GM12875 (cell line): ENCODE measurements at regions not wholly inside any gene's neighbourhood (a gene's known extent, or its start where the extent isn't known, plus 50 kb on each side); places are given as distances from the start of the nearest gene placed in this dataset.
"Not testable (repeated sequence)": the region's sequence is repeated elsewhere in the genome, so short reads cannot be mapped to it uniquely, and the experiment has no call there.

Source experiments
- H3K4me3 ChIP-seq: one replicate; pipeline ENCODE4 v1.5.1; 2011; ENCODE audit warnings: low read depth, low read length, control low read depth
- CTCF ChIP-seq: IDR thresholded peaks from 2 replicates; pipeline ENCODE4 v1.5.1; 2011; ENCODE audit warnings: low read depth, mild to moderate bottlenecking, control low read depth, inconsistent platforms, low read length, moderate library complexity, borderline replicate concordance; ENCODE audit not compliant: insufficient read depth

- H3K4me3 ChIP-seq = no peak overlapping the region
- TF ChIP-seq CTCF = no peak
Observed at GRCh38 chr1:157370698-157371097, 181.6 kb downstream of the FCRL5 start.

GRCh38 chr1:157369808-157370521, 182.3 kb downstream of the FCRL5 start:
- no peak overlapping the region for H3K4me3 ChIP-seq
- peak; percentile 79 for TF ChIP-seq CTCF

GRCh38 chr1:157368941-157369340, 183.4 kb downstream of the FCRL5 start:
- not testable (repeated sequence) for H3K4me3 ChIP-seq

- no peak overlapping the region for H3K4me3 ChIP-seq
- TF ChIP-seq CTCF = no peak
Observed at GRCh38 chr1:157368363-157368762, 184.0 kb downstream of the FCRL5 start.

GRCh38 chr1:157367870-157368269, 184.4 kb downstream of the FCRL5 start:
- TF ChIP-seq CTCF = no peak
- no peak overlapping the region for H3K4me3 ChIP-seq

GRCh38 chr1:157367091-157367739, 185.1 kb downstream of the FCRL5 start:
- no peak for TF ChIP-seq CTCF
- H3K4me3 ChIP-seq = no peak overlapping the region

GRCh38 chr1:157364612-157365011, 187.7 kb downstream of the FCRL5 start:
- no peak for TF ChIP-seq CTCF

GRCh38 chr1:157363660-157364140, 188.6 kb downstream of the FCRL5 start:
- TF ChIP-seq CTCF = peak; percentile 73
- no peak overlapping the region for H3K4me3 ChIP-seq

More at GRCh38 chr1:157364612-157365011, 187.7 kb downstream of the FCRL5 start:
- H3K4me3 ChIP-seq = no peak overlapping the region
